ENCODE measurements at regions not wholly inside any gene's neighbourhood (a gene's known extent, or its start where the extent isn't known, plus 50 kb on each side); places are given as distances from the start of the nearest gene placed in this dataset.

DNA sequence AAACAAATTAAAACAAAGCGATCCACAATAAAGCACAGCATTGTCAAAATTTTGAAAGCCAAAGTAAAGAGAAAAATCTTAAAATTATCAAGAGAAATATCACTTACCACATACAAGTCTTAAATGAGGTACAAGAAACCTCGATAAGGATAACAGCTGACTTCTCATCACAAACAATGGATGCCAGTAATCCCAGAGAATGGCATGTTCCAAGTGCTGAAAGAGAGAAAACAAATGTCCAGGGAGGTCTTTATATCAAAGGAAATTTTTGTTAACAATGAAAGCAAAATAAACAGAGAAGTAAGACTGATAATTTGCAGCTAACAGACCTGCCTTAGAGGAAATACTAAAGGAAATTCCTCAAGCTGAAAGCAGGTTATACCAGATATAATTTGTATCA lies 460.4 kb upstream of the HS3ST1 start:
- Mint-ChIP-seq H3K36me3 (ENCODE audit: insufficient read depth, unreplicated experiment) (no peaks in the 10 kb centered on the region), H3K27me3 (ENCODE audit: insufficient read depth, unreplicated experiment) (no peaks in the 10 kb centered on the region), H3K9me3 (ENCODE audit: unreplicated experiment) (no peaks in the 10 kb centered on the region), H3K4me1 (ENCODE audit: low read depth, unreplicated experiment) (no peaks in the 10 kb centered on the region), H3K4me3 (ENCODE audit: unreplicated experiment) (no peak overlapping the region), H3K27ac (ENCODE audit: unreplicated experiment) (no peak overlapping the region)
- Histone ChIP-seq H3K27me3 (replicated peaks; ENCODE audit: control insufficient read depth, insufficient read depth, low read length) (no peaks in the 10 kb centered on the region), H3K36me3 (ENCODE audit: control insufficient read depth, insufficient read depth, low read length) (no peaks in the 10 kb centered on the region), H3K4me3 (ENCODE audit: low read depth, low read length) (no peak overlapping the region), H3K4me1 (no peaks in the 10 kb centered on the region), H3K9me3 (no peaks in the 10 kb centered on the region)
- BruUV-seq (replicated peaks) = no TSS peak
- DNase-seq = no peak
- intact Hi-C loops (cut with micrococcal nuclease; ENCODE audit: unreplicated experiment) = no loop called here
- ChIA-PET CTCF (no interaction called here), POLR2A (no interaction called here)
- TF ChIP-seq, protein P1, sequence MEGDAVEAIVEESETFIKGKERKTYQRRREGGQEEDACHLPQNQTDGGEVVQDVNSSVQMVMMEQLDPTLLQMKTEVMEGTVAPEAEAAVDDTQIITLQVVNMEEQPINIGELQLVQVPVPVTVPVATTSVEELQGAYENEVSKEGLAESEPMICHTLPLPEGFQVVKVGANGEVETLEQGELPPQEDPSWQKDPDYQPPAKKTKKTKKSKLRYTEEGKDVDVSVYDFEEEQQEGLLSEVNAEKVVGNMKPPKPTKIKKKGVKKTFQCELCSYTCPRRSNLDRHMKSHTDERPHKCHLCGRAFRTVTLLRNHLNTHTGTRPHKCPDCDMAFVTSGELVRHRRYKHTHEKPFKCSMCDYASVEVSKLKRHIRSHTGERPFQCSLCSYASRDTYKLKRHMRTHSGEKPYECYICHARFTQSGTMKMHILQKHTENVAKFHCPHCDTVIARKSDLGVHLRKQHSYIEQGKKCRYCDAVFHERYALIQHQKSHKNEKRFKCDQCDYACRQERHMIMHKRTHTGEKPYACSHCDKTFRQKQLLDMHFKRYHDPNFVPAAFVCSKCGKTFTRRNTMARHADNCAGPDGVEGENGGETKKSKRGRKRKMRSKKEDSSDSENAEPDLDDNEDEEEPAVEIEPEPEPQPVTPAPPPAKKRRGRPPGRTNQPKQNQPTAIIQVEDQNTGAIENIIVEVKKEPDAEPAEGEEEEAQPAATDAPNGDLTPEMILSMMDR (IDR thresholded peaks at IDR 0.05; ENCODE audit: insufficient read depth in 1 of 2, low read depth in 1 of 2, low read length in 1 of 2, severe bottlenecking in 1 of 2, unreplicated experiment in 1 of 2) = no peak

DNA sequence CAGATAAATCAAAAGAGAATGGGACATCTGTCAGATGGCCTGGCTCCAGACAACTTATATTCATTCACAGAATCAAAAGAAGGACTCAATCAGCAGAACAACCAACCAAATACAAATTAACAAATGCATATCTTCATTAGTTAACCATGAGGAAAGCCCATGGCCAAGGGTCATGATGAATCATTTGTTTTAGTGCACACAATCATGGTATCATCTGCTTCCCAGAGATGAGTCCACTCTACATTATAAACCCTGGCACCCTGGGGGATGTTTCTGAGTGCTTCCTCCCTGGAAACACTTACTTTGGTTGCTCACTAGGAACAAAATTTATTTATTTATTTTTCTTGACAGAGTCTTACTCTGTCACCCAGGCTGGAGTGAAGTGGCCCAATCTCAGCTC lies 453.3 kb upstream of the HS3ST1 start:
- ChIA-PET CTCF (no interaction called here), POLR2A (no interaction called here)
- Histone ChIP-seq H3K4me3 (ENCODE audit: low read depth, low read length) (no peak overlapping the region), H3K9me3 (no peaks in the 10 kb centered on the region), H3K36me3 (ENCODE audit: control insufficient read depth, insufficient read depth, low read length) (no peaks in the 10 kb centered on the region), H3K4me1 (no peaks in the 10 kb centered on the region), H3K27me3 (replicated peaks; ENCODE audit: control insufficient read depth, insufficient read depth, low read length) (no peaks in the 10 kb centered on the region)
- H3K27me3 Mint-ChIP-seq (ENCODE audit: insufficient read depth, unreplicated experiment) = no peaks in the 10 kb centered on the region
- H3K27ac Mint-ChIP-seq (ENCODE audit: unreplicated experiment) = no peak overlapping the region
- H3K4me1 Mint-ChIP-seq (ENCODE audit: low read depth, unreplicated experiment) = no peaks in the 10 kb centered on the region
- no peaks in the 10 kb centered on the region for H3K36me3 Mint-ChIP-seq (ENCODE audit: insufficient read depth, unreplicated experiment)
- DNase-seq = no peak
- H3K4me3 Mint-ChIP-seq (ENCODE audit: unreplicated experiment) = no peak overlapping the region
- intact Hi-C loops (cut with micrococcal nuclease; ENCODE audit: unreplicated experiment) = no loop called here
- H3K9me3 Mint-ChIP-seq (ENCODE audit: unreplicated experiment) = peaks cover 3% of the 10 kb centered on the region
- no TSS peak for BruUV-seq (replicated peaks)
- TF ChIP-seq, protein P1 (IDR thresholded peaks at IDR 0.05; ENCODE audit: insufficient read depth in 1 of 2, low read depth in 1 of 2, low read length in 1 of 2, severe bottlenecking in 1 of 2, unreplicated experiment in 1 of 2) = no peak

DNA sequence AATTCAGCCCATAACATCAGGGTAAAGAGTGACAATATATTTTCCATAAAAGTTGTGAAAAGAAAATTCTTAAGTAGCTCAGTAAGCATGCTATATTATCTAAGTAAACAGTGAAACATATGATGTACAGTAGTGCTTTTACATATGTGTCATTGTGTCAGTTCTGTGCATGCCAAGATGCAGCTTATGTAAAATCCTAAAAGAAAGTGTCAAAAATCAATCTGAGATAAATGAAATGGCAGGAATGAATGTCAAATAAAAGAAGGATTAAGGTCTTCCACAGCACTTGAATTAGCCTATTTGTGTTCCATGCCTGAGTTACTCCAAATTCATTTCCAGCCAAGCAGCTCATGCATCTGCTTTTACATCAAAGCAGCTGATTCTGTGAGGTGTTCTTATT lies 452.7 kb upstream of the HS3ST1 start:
- H3K4me3 Mint-ChIP-seq (ENCODE audit: unreplicated experiment) = no peak overlapping the region
- H3K36me3 Mint-ChIP-seq (ENCODE audit: insufficient read depth, unreplicated experiment) = no peaks in the 10 kb centered on the region
- peaks cover 9% of the 10 kb centered on the region for H3K9me3 Mint-ChIP-seq (ENCODE audit: unreplicated experiment)
- Histone ChIP-seq H3K27me3 (replicated peaks; ENCODE audit: control insufficient read depth, insufficient read depth, low read length) (no peaks in the 10 kb centered on the region), H3K36me3 (ENCODE audit: control insufficient read depth, insufficient read depth, low read length) (no peaks in the 10 kb centered on the region), H3K4me3 (ENCODE audit: low read depth, low read length) (no peak overlapping the region), H3K9me3 (no peaks in the 10 kb centered on the region), H3K4me1 (no peaks in the 10 kb centered on the region)
- DNase-seq = no peak
- CTCF ChIA-PET = no interaction called here
- TF ChIP-seq, protein P1 (IDR thresholded peaks at IDR 0.05; ENCODE audit: insufficient read depth in 1 of 2, low read depth in 1 of 2, low read length in 1 of 2, severe bottlenecking in 1 of 2, unreplicated experiment in 1 of 2) = no peak
- POLR2A ChIA-PET = no interaction called here
- H3K27ac Mint-ChIP-seq (ENCODE audit: unreplicated experiment) = no peak overlapping the region
- no peaks in the 10 kb centered on the region for H3K4me1 Mint-ChIP-seq (ENCODE audit: low read depth, unreplicated experiment)
- intact Hi-C loops (cut with micrococcal nuclease; ENCODE audit: unreplicated experiment) = no loop called here
- H3K27me3 Mint-ChIP-seq (ENCODE audit: insufficient read depth, unreplicated experiment) = no peaks in the 10 kb centered on the region
- BruUV-seq (replicated peaks) = no TSS peak

Measured in Caco-2 (cell line).